HG03175 (cell line): ENCODE measurements at regions not wholly inside any gene's neighbourhood (a gene's known extent, or its start where the extent isn't known, plus 50 kb on each side); places are given as distances from the start of the nearest gene placed in this dataset.
"Not testable (repeated sequence)": the region's sequence is repeated elsewhere in the genome, so short reads cannot be mapped to it uniquely, and the experiment has no call there.

Experiments used
- ATAC-seq: cut with Tn5 transposase; IDR thresholded peaks from one replicate; pipeline ENCODE4 v1.9.1; 2021; ENCODE audit warnings: mild to moderate bottlenecking, moderate library complexity; ENCODE audit not compliant: unreplicated experiment

GRCh38 chr15:20473465-20473864 is 68.1 kb downstream of the GOLGA6L6 start:
- ATAC-seq, result not testable (repeated sequence)

DNA sequence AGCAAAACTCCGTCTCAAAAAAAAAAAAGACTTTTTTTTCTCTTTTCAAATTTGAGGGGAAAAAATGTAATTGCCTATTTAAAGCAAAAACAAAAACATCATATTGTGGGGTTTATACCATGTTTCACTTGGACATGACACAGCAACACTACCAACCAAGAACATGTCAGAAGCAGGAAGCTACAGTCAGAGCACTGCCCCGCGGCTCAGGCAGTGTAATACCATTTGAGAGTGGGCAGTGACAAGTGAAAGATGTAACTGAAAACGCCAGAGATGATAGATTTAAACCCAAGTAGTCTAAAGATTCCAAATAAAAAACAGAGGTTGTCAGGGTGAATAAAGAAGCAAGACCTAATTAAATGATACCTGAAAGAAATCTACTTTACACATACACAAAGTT is 68.6 kb downstream of the GOLGA6L6 start:
- peak; percentile 50 for ATAC-seq

- not testable (repeated sequence) for ATAC-seq
These were observed 70.8 kb downstream of the GOLGA6L6 start for GRCh38 chr15:20470810-20471209.

GRCh38 chr15:20441138-20441537 is 100.5 kb downstream of the GOLGA6L6 start:
- ATAC-seq, result not testable (repeated sequence)

- ATAC-seq, result not testable (repeated sequence)
These were observed 101.2 kb downstream of the GOLGA6L6 start for GRCh38 chr15:20440390-20440789.

GRCh38 chr15:20439111-20439510 is 102.5 kb downstream of the GOLGA6L6 start:
- not testable (repeated sequence) for ATAC-seq

DNA sequence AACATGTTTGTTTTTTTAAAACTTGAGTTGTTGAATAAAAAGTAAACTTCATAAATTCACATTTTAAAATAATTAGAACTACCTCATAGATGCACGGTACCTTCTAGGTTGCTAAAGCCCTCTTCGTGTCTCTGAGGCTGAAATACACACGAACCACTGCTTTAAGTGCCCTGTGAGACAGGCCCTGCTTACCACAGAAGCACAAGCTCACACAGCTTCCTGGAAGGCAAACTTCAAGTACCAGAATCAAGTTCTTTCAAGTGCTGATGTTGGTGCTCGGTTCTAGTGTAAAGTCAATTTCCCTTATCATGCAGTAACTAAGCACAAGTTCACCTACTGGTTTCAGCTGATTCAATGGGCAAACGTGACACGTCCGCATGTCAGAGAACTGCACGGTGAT is 103.3 kb downstream of the GOLGA6L6 start:
- not testable (repeated sequence) for ATAC-seq

DNA sequence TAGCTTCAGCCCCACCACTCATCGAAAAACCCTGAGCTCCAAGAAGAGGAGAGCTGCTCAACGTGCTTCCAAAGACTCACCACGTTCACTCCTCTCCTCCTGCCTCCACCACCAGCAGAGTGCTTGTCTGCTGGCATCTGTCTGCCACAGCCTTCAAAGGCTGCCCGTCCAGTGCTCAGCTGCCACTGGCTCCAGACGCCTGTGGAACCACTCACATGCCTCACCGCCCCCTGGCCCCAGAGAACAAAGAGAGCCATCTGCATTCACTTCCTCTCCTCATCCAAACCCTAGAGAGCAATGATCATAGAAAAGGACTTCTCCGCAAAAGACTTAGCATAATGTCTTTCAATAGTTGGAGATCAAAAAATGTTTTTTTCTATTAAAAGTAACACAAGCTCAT is 108.1 kb downstream of the GOLGA6L6 start:
- not testable (repeated sequence) for ATAC-seq

DNA sequence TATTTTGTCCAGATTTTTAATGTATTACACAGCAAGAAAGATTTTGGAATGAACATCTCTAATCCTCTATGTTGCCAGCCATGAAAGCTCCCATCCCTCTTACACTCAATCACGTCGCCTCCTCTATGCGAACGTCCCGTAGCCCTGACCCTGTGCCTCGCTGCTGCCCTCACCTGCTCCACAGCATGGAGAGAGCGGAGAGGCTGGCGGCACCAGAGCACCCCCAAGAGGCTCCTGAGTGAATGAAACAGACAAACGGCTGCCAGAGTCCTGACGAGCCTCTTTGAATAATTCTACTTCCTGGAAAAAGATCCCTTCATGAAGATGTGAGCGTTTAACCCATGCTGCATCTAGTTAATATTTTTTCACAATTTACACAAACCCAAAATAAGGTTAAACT is 111.1 kb downstream of the GOLGA6L6 start:
- not testable (repeated sequence) for ATAC-seq

DNA sequence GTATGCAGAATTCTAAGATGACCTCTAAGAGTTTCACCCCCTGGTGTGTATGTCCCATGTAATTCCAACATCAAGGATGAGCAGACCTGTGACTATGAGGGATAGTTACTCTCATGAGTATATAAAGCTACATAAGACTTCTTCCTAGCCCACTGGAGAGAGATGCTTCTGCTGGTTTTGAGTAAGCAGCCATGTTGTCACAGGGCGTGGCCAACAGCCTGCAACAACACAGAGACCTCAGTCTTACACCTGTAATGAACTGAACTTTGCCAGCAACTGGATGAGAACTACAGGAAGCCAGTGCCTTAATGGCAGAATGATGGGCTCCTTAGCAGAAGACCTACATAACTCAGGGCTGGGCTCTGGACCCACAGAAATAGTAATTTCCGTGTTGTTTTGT is 120.9 kb downstream of the GOLGA6L6 start:
- not testable (repeated sequence) for ATAC-seq

DNA sequence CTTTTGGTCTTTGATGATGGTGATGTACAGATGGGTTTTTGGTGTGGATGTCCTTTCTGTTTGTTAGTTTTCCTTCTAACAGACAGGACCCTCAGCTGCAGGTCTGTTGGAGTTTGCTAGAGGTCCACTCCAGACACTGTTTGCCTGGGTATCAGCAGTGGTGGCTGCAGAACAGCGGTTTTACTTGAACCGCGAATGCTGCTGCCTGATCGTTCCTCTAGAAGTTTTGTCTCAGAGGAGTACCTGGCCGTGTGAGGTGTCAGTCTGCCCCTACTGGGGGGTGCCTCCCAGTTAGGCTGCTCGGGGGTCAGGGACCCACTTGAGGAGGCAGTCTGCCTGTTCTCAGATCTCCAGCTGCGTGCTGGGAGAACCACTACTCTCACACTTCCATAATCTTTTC is 125.0 kb downstream of the GOLGA6L6 start:
- not testable (repeated sequence) for ATAC-seq

- not testable (repeated sequence) for ATAC-seq
These were observed 131.9 kb downstream of the GOLGA6L6 start for GRCh38 chr15:20409667-20410198.

DNA sequence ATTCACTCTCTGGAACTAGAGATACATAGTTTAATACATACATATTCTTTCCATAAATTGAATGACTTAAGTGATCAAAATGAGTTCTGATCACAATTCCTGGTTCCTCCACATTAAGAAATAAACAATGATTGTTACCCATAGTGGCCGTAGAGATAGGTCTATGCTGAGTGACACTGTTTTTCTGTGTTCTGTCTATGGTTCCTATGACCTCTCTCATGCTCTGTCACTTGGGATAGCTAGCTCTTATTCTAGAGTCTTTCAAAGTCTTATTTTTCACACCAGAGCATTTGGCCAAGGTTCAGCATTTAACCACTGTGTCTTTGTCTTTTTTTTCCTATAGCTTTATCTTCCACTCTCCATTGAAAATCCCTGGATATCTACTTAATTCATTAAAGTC is 132.4 kb downstream of the GOLGA6L6 start:
- ATAC-seq, result no peak

DNA sequence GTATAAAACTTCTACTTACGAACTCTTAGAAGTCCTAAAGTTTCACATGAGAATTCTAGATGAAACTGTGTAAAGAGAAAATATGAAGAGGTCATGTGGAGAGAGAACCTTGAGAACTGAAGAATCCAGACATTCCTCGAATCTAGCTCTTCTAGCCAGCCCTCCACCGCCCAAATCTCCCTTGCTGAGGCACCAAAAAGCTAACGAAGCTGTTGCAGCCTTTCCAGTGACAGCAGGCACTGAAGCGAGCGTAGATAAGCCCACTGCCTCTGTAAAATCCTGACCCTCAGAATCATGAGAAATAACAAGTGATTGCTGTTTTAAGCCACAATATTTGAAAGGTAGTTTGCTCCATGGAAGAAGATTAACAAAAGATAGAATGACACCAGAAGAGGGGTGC is 134.0 kb downstream of the GOLGA6L6 start:
- no peak for ATAC-seq

GRCh38 chr15:20404571-20404970 is 137.0 kb downstream of the GOLGA6L6 start:
- not testable (repeated sequence) for ATAC-seq

GRCh38 chr15:20402586-20402985 is 139.0 kb downstream of the GOLGA6L6 start:
- not testable (repeated sequence) for ATAC-seq

- ATAC-seq, result not testable (repeated sequence)
These were observed 140.5 kb downstream of the GOLGA6L6 start for GRCh38 chr15:20401058-20401457.

DNA sequence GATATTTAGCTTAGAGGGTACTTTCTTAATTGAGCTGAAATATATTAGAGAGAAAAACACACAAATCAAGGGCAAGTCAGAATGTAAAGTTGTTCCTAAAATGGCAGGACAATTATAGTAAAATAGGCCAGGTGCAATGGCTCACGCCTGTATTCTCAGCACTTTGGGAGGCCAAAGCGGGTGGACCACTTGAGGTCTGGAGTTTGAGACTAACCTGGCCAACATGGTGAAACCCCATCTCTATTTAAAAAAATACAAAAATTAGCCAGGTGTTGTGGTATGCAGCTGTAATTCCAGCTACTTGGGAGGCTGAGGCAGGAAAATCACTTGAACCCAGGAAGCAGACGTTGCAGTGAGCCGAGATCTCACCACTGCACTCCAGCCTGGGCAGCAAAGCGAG is 142.9 kb downstream of the GOLGA6L6 start:
- not testable (repeated sequence) for ATAC-seq

- ATAC-seq, result not testable (repeated sequence)
These were observed 153.4 kb downstream of the GOLGA6L6 start for GRCh38 chr15:20388161-20388560.

- ATAC-seq, result no peak
These were observed 155.4 kb downstream of the GOLGA6L6 start for GRCh38 chr15:20386198-20386597.

- not testable (repeated sequence) for ATAC-seq
These were observed 161.4 kb downstream of the GOLGA6L6 start for GRCh38 chr15:20380199-20380598.

DNA sequence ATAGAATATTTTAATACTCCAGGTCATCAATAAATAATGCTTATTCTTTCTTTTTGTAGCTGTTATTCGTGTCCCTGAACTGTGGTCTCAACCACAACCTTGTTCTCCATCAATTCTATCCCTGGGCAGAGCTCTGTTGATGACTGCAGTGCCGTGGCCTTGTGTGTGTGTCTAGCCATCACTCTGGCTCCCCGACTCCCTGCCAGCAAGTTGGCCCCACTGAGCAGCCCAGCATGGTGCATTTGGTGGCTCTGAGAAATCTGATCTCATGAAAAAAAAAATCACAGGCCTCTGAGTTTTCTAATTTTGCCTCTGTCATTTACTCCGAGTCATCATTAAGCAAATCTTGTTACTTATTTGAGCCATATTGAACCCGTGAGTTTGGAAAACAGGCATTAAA is 164.7 kb downstream of the GOLGA6L6 start:
- ATAC-seq, result no peak

- not testable (repeated sequence) for ATAC-seq
These were observed 169.2 kb downstream of the GOLGA6L6 start for GRCh38 chr15:20372416-20372815.
